ENCODE measurements at regions not wholly inside any gene's neighbourhood (a gene's known extent, or its start where the extent isn't known, plus 50 kb on each side); places are given as distances from the start of the nearest gene placed in this dataset.
A peak's percentile ranks its signal among the peaks of the same experiment; 100 is the strongest.

- H3K9me3 ChIP-seq (ENCODE audit: control insufficient read depth in 5 of 5, low read length in 5 of 5), result no peaks in the 10 kb centered on the region
- no peaks in the 10 kb centered on the region for H3K36me3 ChIP-seq (ENCODE audit: control insufficient read depth in 5 of 5, insufficient read depth in 5 of 5, low read length in 5 of 5)
- H3K27ac ChIP-seq (ENCODE audit: low read depth, low read length), result peak overlapping the region; percentile 67
- H3K4me3 ChIP-seq (ENCODE audit: low read depth in 1 of 5, low read length in 5 of 5), result peak overlapping the region; percentile 49 to 83 (median 70)
- H3K4me1 ChIP-seq (ENCODE audit: control insufficient read depth in 5 of 5, insufficient read depth in 5 of 5, low read length in 5 of 5), result peaks cover 13 to 72% (median 65%) of the 10 kb centered on the region in 5 donors
- peak overlapping the region in 3 of 5 donors; percentile 21 to 64 (median 44) for H3K9ac ChIP-seq (ENCODE audit: low read length in 5 of 5)
- H3K27me3 ChIP-seq (ENCODE audit: control insufficient read depth in 5 of 5, insufficient read depth in 4 of 5, low read length in 5 of 5), result no peaks in the 10 kb centered on the region
Measured at GRCh38 chr17:77371888-77372443, 231.2 kb downstream of the SEC14L1 start.

- peaks cover 13 to 77% (median 64%) of the 10 kb centered on the region in 5 donors for H3K4me1 ChIP-seq (ENCODE audit: control insufficient read depth in 5 of 5, insufficient read depth in 5 of 5, low read length in 5 of 5)
- H3K4me3 ChIP-seq (ENCODE audit: low read depth in 1 of 5, low read length in 5 of 5), result peak overlapping the region; percentile 49 to 83 (median 70)
- no peaks in the 10 kb centered on the region for H3K36me3 ChIP-seq (ENCODE audit: control insufficient read depth in 5 of 5, insufficient read depth in 5 of 5, low read length in 5 of 5)
- H3K27ac ChIP-seq (ENCODE audit: low read depth, low read length), result peak overlapping the region; percentile 67
- no peaks in the 10 kb centered on the region for H3K9me3 ChIP-seq (ENCODE audit: control insufficient read depth in 5 of 5, low read length in 5 of 5)
- no peaks in the 10 kb centered on the region for H3K27me3 ChIP-seq (ENCODE audit: control insufficient read depth in 5 of 5, insufficient read depth in 4 of 5, low read length in 5 of 5)
- peak overlapping the region in 4 of 5 donors; percentile 21 to 64 (median 42) for H3K9ac ChIP-seq (ENCODE audit: low read length in 5 of 5)
Measured at GRCh38 chr17:77372444-77373298, 231.9 kb downstream of the SEC14L1 start.

- H3K27ac ChIP-seq (ENCODE audit: low read depth, low read length), result peak overlapping the region; percentile 82
- H3K4me3 ChIP-seq (ENCODE audit: low read depth in 1 of 5, low read length in 5 of 5), result peak overlapping the region; percentile 62 to 83 (median 80)
- H3K36me3 ChIP-seq (ENCODE audit: control insufficient read depth in 5 of 5, insufficient read depth in 5 of 5, low read length in 5 of 5), result peaks cover 0 to under 1% (median under 1%) of the 10 kb centered on the region in 5 donors
- H3K27me3 ChIP-seq (ENCODE audit: control insufficient read depth in 5 of 5, insufficient read depth in 4 of 5, low read length in 5 of 5), result no peaks in the 10 kb centered on the region
- H3K4me1 ChIP-seq (ENCODE audit: control insufficient read depth in 5 of 5, insufficient read depth in 5 of 5, low read length in 5 of 5), result peaks cover 13 to 86% (median 64%) of the 10 kb centered on the region in 5 donors
- H3K9ac ChIP-seq (ENCODE audit: low read length in 5 of 5), result peak overlapping the region; percentile 44 to 73 (median 68)
- H3K9me3 ChIP-seq (ENCODE audit: control insufficient read depth in 5 of 5, low read length in 5 of 5), result no peaks in the 10 kb centered on the region
Measured at GRCh38 chr17:77373299-77374169, 232.8 kb downstream of the SEC14L1 start.

GRCh38 chr17:77374170-77374936, 233.6 kb downstream of the SEC14L1 start:
- Histone ChIP-seq H3K27ac (ENCODE audit: low read depth, low read length) (peak overlapping the region; percentile 82), H3K4me1 (ENCODE audit: control insufficient read depth in 5 of 5, insufficient read depth in 5 of 5, low read length in 5 of 5) (peaks cover 13 to 94% (median 72%) of the 10 kb centered on the region in 5 donors), H3K9me3 (ENCODE audit: control insufficient read depth in 5 of 5, low read length in 5 of 5) (no peaks in the 10 kb centered on the region), H3K36me3 (ENCODE audit: control insufficient read depth in 5 of 5, insufficient read depth in 5 of 5, low read length in 5 of 5) (peaks cover 0 to 7% (median 4%) of the 10 kb centered on the region in 5 donors), H3K27me3 (ENCODE audit: control insufficient read depth in 5 of 5, insufficient read depth in 4 of 5, low read length in 5 of 5) (no peaks in the 10 kb centered on the region), H3K4me3 (ENCODE audit: low read depth in 1 of 5, low read length in 5 of 5) (peak overlapping the region; percentile 62 to 83 (median 80)), H3K9ac (ENCODE audit: low read length in 5 of 5) (peak overlapping the region; percentile 44 to 73 (median 68))

- Histone ChIP-seq H3K9me3 (ENCODE audit: control insufficient read depth in 5 of 5, low read length in 5 of 5) (no peaks in the 10 kb centered on the region), H3K4me1 (ENCODE audit: control insufficient read depth in 5 of 5, insufficient read depth in 5 of 5, low read length in 5 of 5) (peaks cover 10 to 93% (median 74%) of the 10 kb centered on the region in 5 donors), H3K27me3 (ENCODE audit: control insufficient read depth in 5 of 5, insufficient read depth in 4 of 5, low read length in 5 of 5) (no peaks in the 10 kb centered on the region), H3K9ac (ENCODE audit: low read length in 5 of 5) (peak overlapping the region in 2 of 5 donors; percentile 68 to 73), H3K27ac (ENCODE audit: low read depth, low read length) (peak overlapping the region; percentile 82), H3K4me3 (ENCODE audit: low read depth in 1 of 5, low read length in 5 of 5) (peak overlapping the region; percentile 59 to 83 (median 80)), H3K36me3 (ENCODE audit: control insufficient read depth in 5 of 5, insufficient read depth in 5 of 5, low read length in 5 of 5) (peaks cover 0 to 7% (median 4%) of the 10 kb centered on the region in 5 donors)
Measured at GRCh38 chr17:77375108-77375916, 234.5 kb downstream of the SEC14L1 start.

- peaks cover 0 to 7% (median 4%) of the 10 kb centered on the region in 5 donors for H3K36me3 ChIP-seq (ENCODE audit: control insufficient read depth in 5 of 5, insufficient read depth in 5 of 5, low read length in 5 of 5)
- peaks cover 10 to 95% (median 75%) of the 10 kb centered on the region in 5 donors for H3K4me1 ChIP-seq (ENCODE audit: control insufficient read depth in 5 of 5, insufficient read depth in 5 of 5, low read length in 5 of 5)
- peak overlapping the region in 1 of 5 donors; percentile 51 for H3K9ac ChIP-seq (ENCODE audit: low read length in 5 of 5)
- peak overlapping the region in 3 of 5 donors; percentile 59 to 83 (median 70) for H3K4me3 ChIP-seq (ENCODE audit: low read depth in 1 of 5, low read length in 5 of 5)
- H3K27ac ChIP-seq (ENCODE audit: low read depth, low read length), result no peak overlapping the region
- no peaks in the 10 kb centered on the region for H3K27me3 ChIP-seq (ENCODE audit: control insufficient read depth in 5 of 5, insufficient read depth in 4 of 5, low read length in 5 of 5)
- H3K9me3 ChIP-seq (ENCODE audit: control insufficient read depth in 5 of 5, low read length in 5 of 5), result no peaks in the 10 kb centered on the region
Measured at GRCh38 chr17:77375917-77376651, 235.3 kb downstream of the SEC14L1 start.

- peaks cover 0 to 7% (median 4%) of the 10 kb centered on the region in 5 donors for H3K36me3 ChIP-seq (ENCODE audit: control insufficient read depth in 5 of 5, insufficient read depth in 5 of 5, low read length in 5 of 5)
- H3K9me3 ChIP-seq (ENCODE audit: control insufficient read depth in 5 of 5, low read length in 5 of 5), result no peaks in the 10 kb centered on the region
- peaks cover 5 to 92% (median 70%) of the 10 kb centered on the region in 5 donors for H3K4me1 ChIP-seq (ENCODE audit: control insufficient read depth in 5 of 5, insufficient read depth in 5 of 5, low read length in 5 of 5)
- H3K27me3 ChIP-seq (ENCODE audit: control insufficient read depth in 5 of 5, insufficient read depth in 4 of 5, low read length in 5 of 5), result no peaks in the 10 kb centered on the region
- H3K27ac ChIP-seq (ENCODE audit: low read depth, low read length), result no peak overlapping the region
- no peak overlapping the region for H3K9ac ChIP-seq (ENCODE audit: low read length in 5 of 5)
- H3K4me3 ChIP-seq (ENCODE audit: low read depth in 1 of 5, low read length in 5 of 5), result no peak overlapping the region
Measured at GRCh38 chr17:77376795-77377709, 236.3 kb downstream of the SEC14L1 start.
